Right renal pelvis (tissue), 4 donors: ENCODE measurements at regions not wholly inside any gene's neighbourhood (a gene's known extent, or its start where the extent isn't known, plus 50 kb on each side); places are given as distances from the start of the nearest gene placed in this dataset.

Experiments used
- DNase-seq, 4 donors: peaks; one replicate each; pipeline ENCODE4 v3.0.0-alpha.2; 2013; ENCODE audit warnings: low read depth in 4 of 4, low spot score in 3 of 4, missing footprints in 1 of 4

DNA sequence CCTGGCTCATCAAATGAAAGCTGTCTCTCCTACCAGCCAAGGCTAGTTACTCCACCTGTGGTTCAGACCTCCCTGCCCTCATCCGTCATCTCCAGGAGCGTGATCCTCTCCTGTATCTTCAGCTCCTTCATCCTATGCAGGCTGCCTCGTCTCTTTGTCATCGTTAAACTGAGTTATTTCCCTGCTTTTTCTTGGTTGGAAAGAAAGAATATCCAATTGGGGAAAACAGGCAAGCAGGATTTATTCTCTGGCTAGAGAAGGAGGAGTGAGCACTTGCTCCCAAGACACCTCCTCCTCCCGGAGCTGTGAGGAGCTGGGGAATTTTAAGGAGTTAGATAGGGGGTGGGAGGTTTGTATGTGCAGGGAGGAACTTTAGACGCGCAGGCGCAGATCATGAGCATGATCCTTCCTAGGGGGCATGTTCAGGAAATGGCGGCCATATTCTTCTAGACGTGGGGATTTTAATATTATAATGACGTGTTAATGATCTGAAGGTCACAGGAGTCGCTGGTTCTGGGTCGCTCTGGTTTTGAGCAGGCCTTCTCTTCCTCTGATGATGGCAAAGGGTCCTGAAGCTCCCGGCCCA is 156.4 kb upstream of the KL start:
- DNase-seq, result no peak

GRCh38 chr13:32861304-32861703 is 154.9 kb upstream of the KL start:
- DNase-seq, result no peak

GRCh38 chr13:32863596-32863995 is 152.6 kb upstream of the KL start:
- no peak for DNase-seq

DNA sequence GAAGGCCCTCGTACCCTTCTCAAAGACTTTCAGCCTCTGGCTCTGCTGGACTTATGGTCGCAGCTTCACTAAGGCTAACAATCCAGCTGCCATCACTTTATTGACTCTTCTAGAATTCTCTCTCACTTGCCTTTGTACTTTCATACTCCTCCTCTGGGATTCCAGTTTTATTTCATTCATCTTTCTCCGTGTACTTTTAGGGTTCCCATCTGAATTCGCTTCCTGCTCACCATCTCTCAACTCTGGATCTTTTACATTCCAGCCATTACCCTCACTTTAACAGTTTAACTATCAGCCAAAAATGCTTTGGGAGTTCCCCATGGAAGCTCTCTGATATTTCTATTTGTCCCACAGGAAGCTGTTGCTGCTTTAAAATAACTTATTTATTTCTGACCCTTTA is 149.3 kb upstream of the KL start:
- no peak for DNase-seq

- no peak for DNase-seq
Measured at GRCh38 chr13:32877491-32877890, 138.7 kb upstream of the KL start.

DNA sequence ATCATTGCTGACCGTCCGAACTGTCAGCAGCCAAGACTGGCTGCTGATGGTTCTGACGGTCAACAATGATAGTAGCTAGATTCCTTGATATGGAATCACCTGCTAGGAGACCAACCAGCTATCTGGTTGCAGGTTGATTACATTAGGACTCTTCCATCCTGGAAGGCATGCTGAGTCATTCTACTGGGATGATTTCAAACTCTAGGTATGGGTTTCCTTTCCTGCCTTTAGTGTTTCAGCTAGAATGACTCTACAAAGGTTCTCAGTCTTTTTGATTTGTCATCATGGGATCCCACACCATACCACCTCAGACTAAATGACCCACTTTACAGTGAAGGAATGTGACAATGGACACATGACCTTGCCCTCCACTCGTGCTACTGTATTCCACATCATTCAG is 138.1 kb upstream of the KL start:
- DNase-seq, result no peak

GRCh38 chr13:32880636-32881035 is 135.6 kb upstream of the KL start:
- DNase-seq, result no peak

- no peak for DNase-seq
Measured at GRCh38 chr13:32881074-32881776, 135.0 kb upstream of the KL start.

DNA sequence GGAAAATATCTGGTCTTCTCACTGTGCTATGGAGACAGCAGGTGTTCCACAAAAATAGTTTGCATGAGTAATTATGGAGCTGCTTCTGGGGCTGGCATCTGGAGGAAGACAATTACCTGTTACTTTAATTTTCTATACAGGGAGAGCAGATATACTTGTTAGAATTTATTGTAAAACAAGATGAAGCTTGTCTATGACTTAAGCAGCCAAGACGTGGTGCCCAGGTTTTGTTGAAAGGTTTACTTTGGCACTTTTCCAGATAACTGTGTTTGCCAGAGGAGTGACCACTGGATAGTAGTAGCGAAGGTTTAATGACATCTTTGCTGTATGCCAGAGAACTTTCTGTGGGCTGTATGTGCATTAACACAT is 134.5 kb upstream of the KL start:
- DNase-seq, result no peak

- DNase-seq, result no peak
Measured at GRCh38 chr13:32882691-32883090, 133.5 kb upstream of the KL start.

GRCh38 chr13:32883474-32883873 is 132.7 kb upstream of the KL start:
- no peak for DNase-seq

DNA sequence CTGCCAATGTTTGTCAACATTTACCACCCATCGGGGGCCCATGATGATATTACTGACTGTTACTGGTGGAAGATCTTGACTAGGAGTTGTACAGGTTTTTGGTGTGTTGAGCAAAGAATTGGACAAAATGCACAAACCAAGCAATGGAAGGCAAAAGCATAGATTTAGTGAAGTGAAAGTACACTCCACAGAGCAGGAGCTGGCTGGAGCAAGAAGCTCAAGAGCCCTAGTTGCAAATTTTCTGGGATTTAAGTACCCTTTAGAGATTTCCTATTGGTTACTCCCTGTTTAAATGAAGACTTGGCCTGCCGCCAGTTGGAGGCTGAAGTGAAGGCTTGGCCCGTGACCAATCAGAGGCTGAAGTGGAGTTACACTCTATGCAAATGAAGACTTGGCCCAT is 128.6 kb upstream of the KL start:
- DNase-seq, result no peak

GRCh38 chr13:32889986-32890565 is 126.1 kb upstream of the KL start:
- no peak for DNase-seq

DNA sequence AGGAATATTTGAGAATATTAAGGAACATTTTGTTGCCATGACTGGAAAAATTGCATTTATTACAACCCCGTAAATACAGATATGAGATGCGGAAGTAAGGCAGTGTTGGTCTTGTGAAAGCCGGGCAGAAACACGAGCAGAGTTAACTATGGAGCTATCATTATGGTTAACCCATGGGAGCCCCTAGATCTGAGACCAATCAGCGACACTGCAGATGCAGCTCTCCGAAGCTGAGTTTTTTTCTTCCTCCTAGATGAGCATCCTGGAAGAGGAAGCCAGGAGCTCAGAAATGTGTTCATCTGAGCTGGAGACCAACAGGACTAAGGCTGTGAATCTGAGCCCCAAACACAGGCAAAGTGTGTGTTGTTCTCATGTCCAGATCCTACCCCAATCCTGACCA is 123.0 kb upstream of the KL start:
- DNase-seq, result no peak

- no peak for DNase-seq
Measured at GRCh38 chr13:32894589-32895001, 121.6 kb upstream of the KL start.

- DNase-seq, result no peak
Measured at GRCh38 chr13:32895296-32895695, 120.9 kb upstream of the KL start.

- DNase-seq, result no peak
Measured at GRCh38 chr13:32897296-32897695, 118.9 kb upstream of the KL start.

- no peak for DNase-seq
Measured at GRCh38 chr13:32902029-32902780, 114.0 kb upstream of the KL start.

DNA sequence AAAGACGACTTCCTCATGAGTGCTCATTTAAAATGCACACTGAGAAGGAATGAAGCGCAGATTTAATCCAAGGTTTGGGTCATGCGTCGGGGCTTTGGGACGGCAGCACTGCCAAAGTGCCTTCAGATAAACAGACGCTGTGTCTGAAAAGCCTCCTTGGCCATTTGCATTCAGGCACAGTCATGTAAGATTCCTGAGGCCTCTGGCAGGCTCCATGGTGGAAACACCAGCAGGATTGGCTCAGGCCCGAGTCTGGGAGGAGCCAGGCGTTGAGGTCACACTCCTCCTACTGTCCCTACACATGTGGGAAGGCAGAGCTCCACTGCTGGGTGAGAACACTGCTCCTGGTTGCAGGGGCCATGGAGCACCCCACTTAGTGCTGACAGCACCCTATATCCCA is 113.3 kb upstream of the KL start:
- DNase-seq, result no peak

DNA sequence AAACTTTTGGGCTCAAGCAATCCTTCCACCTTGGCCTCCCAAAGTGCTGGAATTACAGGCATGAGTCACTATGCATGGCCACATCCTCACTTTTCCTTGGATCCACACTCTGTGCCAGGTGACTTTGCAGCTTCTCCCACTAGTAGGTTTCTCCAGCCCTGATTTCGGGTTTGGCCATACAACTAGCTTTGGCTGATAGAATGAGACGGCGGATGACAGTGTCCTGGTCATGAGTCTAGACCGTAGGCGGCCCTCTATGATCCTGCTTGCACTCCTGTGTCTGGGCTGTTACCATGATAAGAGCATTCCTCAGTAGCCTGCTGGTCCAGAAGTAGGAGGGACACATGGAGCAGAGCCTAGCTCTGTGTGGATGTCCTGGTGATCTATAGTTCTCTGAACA is 112.5 kb upstream of the KL start:
- DNase-seq, result no peak

DNA sequence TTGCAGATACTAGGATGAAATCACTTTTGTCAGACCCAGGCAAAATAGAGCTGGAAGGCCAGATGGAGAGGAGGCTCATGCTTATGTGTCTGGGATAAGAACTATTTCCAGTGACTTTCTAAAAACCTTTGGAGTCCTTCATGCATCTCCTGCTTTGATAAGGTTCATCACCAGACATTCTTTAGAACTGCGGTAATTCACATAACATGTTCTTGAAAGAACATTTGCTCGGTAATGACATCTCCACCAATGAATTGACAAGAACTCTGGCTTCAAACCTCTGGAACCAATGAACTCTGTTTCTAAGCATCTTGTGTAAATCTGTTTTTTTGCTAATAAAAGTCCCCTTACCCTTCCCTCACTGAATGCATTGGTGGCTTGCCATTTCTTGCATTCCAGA is 112.0 kb upstream of the KL start:
- no peak for DNase-seq
